Esophagus squamous epithelium (tissue), 5 donors: ENCODE measurements at regions not wholly inside any gene's neighbourhood (a gene's known extent, or its start where the extent isn't known, plus 50 kb on each side); places are given as distances from the start of the nearest gene placed in this dataset.

Experiments used
- DNase-seq: peaks from one replicate; lab custom pipeline; 2025; lab: John Stamatoyannopoulos, UW
- H3K27ac ChIP-seq, 4 donors: fragments of 200-600 bp; sonication (generic); one replicate each; pipeline ENCODE4 v1.5.1; 2016 to 2019; ENCODE audit warnings: mild to moderate bottlenecking in 1 of 4
- H3K27me3 ChIP-seq, 4 donors: fragments of 200-600 bp; sonication (generic); 1 replicate in 3 of 4; 2 replicates in 1 of 4; pipeline versions ENCODE4 v1.5.1 to v1.6.0; 2017 to 2021; ENCODE audit warnings: antibody characterized with exemption in 1 of 4
- H3K36me3 ChIP-seq, 3 donors: fragments of 200-600 bp; sonication (generic); one replicate each; pipeline ENCODE4 v1.5.1; 2016 to 2019
- H3K4me1 ChIP-seq, 3 donors: fragments of 200-600 bp; sonication (generic); one replicate each; pipeline ENCODE4 v1.5.1; 2017 to 2019
- H3K4me3 ChIP-seq, 4 donors: fragments of 200-600 bp; sonication (generic); 1 replicate in 3 of 4; 2 replicates in 1 of 4; pipeline ENCODE4 v1.5.1; 2016 to 2019; ENCODE audit warnings: mild to moderate bottlenecking in 2 of 4, moderate library complexity in 1 of 4
- H3K9me3 ChIP-seq, 3 donors: fragments of 200-600 bp; sonication (generic); one replicate each; pipeline ENCODE4 v1.5.1; 2016 to 2019
- CTCF ChIP-seq, 6 experiments: fragments of 450-650 bp in 4 of 6; fragments of 200-600 bp in 2 of 6; sonication (generic) in 2 of 6; IDR thresholded peaks; one replicate each; pipeline ENCODE4 v1.5.1; 2016 to 2019; ENCODE audit warnings: antibody characterized with exemption in 6 of 6, mild to moderate bottlenecking in 4 of 6, moderate library complexity in 4 of 6
- POLR2A ChIP-seq, 4 donors: fragments of 450-650 bp; IDR thresholded peaks; one replicate each; pipeline ENCODE4 v1.6.1; 2017; ENCODE audit warnings: antibody characterized with exemption in 4 of 4, mild to moderate bottlenecking in 4 of 4, moderate library complexity in 3 of 4
- WGBS, 2 donors: methylation state at CpG; one replicate each; pipeline ENCODE4 v1.1.5; 2018; 5-methylcytosine and 5-hydroxymethylcytosine counted together
- intact Hi-C: fragments of 100-400 bp; cut with DNase I; formaldehyde crosslinking; loops from one replicate; pipeline ENCODE4 v1.15.0; 2022
- donor health status: DM: yes; HTN: yes; CAD: no.

- Histone ChIP-seq H3K27ac (no peak overlapping the region), H3K36me3 (no peaks in the 10 kb centered on the region), H3K4me1 (peaks cover 0 to 12% (median 3%) of the 10 kb centered on the region in 3 donors), H3K27me3 (peaks cover 0 to 22% (median 0%) of the 10 kb centered on the region in 4 donors), H3K9me3 (peaks cover 0 to 13% (median 10%) of the 10 kb centered on the region in 3 donors), H3K4me3 (no peak overlapping the region)
- TF ChIP-seq CTCF (IDR thresholded peaks at IDR 0.05) (no peak), POLR2A (IDR thresholded peaks at IDR 0.05) (no peak)
- DNase-seq, result no peak
- 74 to 87% methylated on average over 7 to 9 of the region's 9 CpGs for WGBS, 2 donors
- intact Hi-C loops, result no loop called here
These were observed 129.5 kb downstream of the SLC38A6 start for GRCh38 chr14:61110316-61111082.

- peaks cover 0 to 8% (median 4%) of the 10 kb centered on the region in 3 donors for H3K9me3 ChIP-seq
- no peak overlapping the region for H3K27ac ChIP-seq
- H3K4me3 ChIP-seq, result no peak overlapping the region
- 43% methylated on average over 1 of the region's 3 CpGs; no CpG with 5 or more reads in 1 of the 2 donors for WGBS, 2 donors
- peaks cover 0 to 15% (median 4%) of the 10 kb centered on the region in 3 donors for H3K4me1 ChIP-seq
- H3K27me3 ChIP-seq, result peaks cover 0 to 22% (median 0%) of the 10 kb centered on the region in 4 donors
- no peak for DNase-seq
- intact Hi-C loops, result no loop called here
- TF ChIP-seq CTCF (IDR thresholded peaks at IDR 0.05), result no peak
- no peak for TF ChIP-seq POLR2A (IDR thresholded peaks at IDR 0.05)
- H3K36me3 ChIP-seq, result no peaks in the 10 kb centered on the region
These were observed 128.2 kb downstream of the SLC38A6 start for GRCh38 chr14:61109288-61109687.

GRCh38 chr14:61108496-61109141 lies 127.6 kb downstream of the SLC38A6 start:
- H3K27ac ChIP-seq, result no peak overlapping the region
- no peaks in the 10 kb centered on the region for H3K36me3 ChIP-seq
- H3K4me1 ChIP-seq, result peaks cover 5 to 22% (median 11%) of the 10 kb centered on the region in 3 donors
- no peak overlapping the region for H3K4me3 ChIP-seq
- peaks cover 0 to 22% (median 0%) of the 10 kb centered on the region in 4 donors for H3K27me3 ChIP-seq
- 84 to 86% methylated on average over 10 of the region's 10 CpGs for WGBS, 2 donors
- DNase-seq, result no peak
- TF ChIP-seq CTCF (IDR thresholded peaks at IDR 0.05) (no peak), POLR2A (IDR thresholded peaks at IDR 0.05) (no peak)
- H3K9me3 ChIP-seq, result peaks cover 0 to 2% (median 0%) of the 10 kb centered on the region in 3 donors
- intact Hi-C loops, result no loop called here

GRCh38 chr14:61107869-61108493 lies 126.9 kb downstream of the SLC38A6 start:
- Histone ChIP-seq H3K4me1 (peaks cover 10 to 28% (median 17%) of the 10 kb centered on the region in 3 donors), H3K27me3 (peaks cover 0 to 22% (median 0%) of the 10 kb centered on the region in 4 donors), H3K9me3 (no peaks in the 10 kb centered on the region), H3K36me3 (no peaks in the 10 kb centered on the region), H3K4me3 (no peak overlapping the region), H3K27ac (no peak overlapping the region)
- DNase-seq, result no peak
- TF ChIP-seq CTCF (IDR thresholded peaks at IDR 0.05), result no peak
- 77% methylated on average over 5 to 6 of the region's 6 CpGs for WGBS, 2 donors
- intact Hi-C loops, result no loop called here
